IPS-20b (cell line): ENCODE measurements at regions not wholly inside any gene's neighbourhood (a gene's known extent, or its start where the extent isn't known, plus 50 kb on each side); places are given as distances from the start of the nearest gene placed in this dataset.
"Not testable (repeated sequence)": the region's sequence is repeated elsewhere in the genome, so short reads cannot be mapped to it uniquely, and the experiment has no call there.

ENCODE experiments used
- H3K27ac ChIP-seq: one replicate; pipeline ENCODE4 v1.5.1; 2013; ENCODE audit warnings: low read length
- H3K27me3 ChIP-seq: 2 replicates; pipeline ENCODE4 v1.6.1; 2013; ENCODE audit warnings: mild to moderate bottlenecking, low read length, inconsistent platforms; ENCODE audit not compliant: insufficient read depth
- H3K36me3 ChIP-seq: 2 replicates; pipeline ENCODE4 v1.6.1; 2013; ENCODE audit warnings: low read depth, mild to moderate bottlenecking, inconsistent platforms, low read length, moderate library complexity; ENCODE audit not compliant: insufficient read depth
- H3K4me1 ChIP-seq: 2 replicates; pipeline ENCODE4 v1.6.1; 2013; ENCODE audit warnings: mild to moderate bottlenecking, control low read depth, inconsistent platforms, low read length, moderate library complexity; ENCODE audit not compliant: insufficient read depth
- H3K4me3 ChIP-seq: 2 replicates; pipeline ENCODE4 v1.5.1; 2013; ENCODE audit warnings: mild to moderate bottlenecking, low read length, inconsistent platforms
- H3K9ac ChIP-seq: 2 replicates; pipeline ENCODE4 v1.6.1; 2013; ENCODE audit warnings: low read depth, mild to moderate bottlenecking, inconsistent platforms, low read length, moderate library complexity
- H3K9me3 ChIP-seq: 2 replicates; pipeline ENCODE4 v1.6.1; 2013; ENCODE audit warnings: mild to moderate bottlenecking, low read depth, low read length, inconsistent platforms; ENCODE audit not compliant: insufficient read depth

- no peak overlapping the region for H3K9ac ChIP-seq
- H3K27me3 ChIP-seq: no peaks in the 10 kb centered on the region
- no peaks in the 10 kb centered on the region for H3K4me1 ChIP-seq
- H3K27ac ChIP-seq: no peak overlapping the region
- H3K4me3 ChIP-seq: no peak overlapping the region
- H3K36me3 ChIP-seq: no peaks in the 10 kb centered on the region
- peaks cover 89% of the 10 kb centered on the region for H3K9me3 ChIP-seq
These were observed 769.6 kb upstream of the ALG10B start for GRCh38 chr12:37546901-37547475.

GRCh38 chr12:37547611-37548010 lies 769.0 kb upstream of the ALG10B start:
- no peaks in the 10 kb centered on the region for H3K36me3 ChIP-seq
- H3K27me3 ChIP-seq: no peaks in the 10 kb centered on the region
- H3K4me1 ChIP-seq: no peaks in the 10 kb centered on the region
- no peak overlapping the region for H3K9ac ChIP-seq
- no peak overlapping the region for H3K4me3 ChIP-seq
- H3K9me3 ChIP-seq: peaks cover 88% of the 10 kb centered on the region
- H3K27ac ChIP-seq: no peak overlapping the region

- no peak overlapping the region for H3K27ac ChIP-seq
- no peaks in the 10 kb centered on the region for H3K27me3 ChIP-seq
- H3K4me3 ChIP-seq: no peak overlapping the region
- peaks cover 86% of the 10 kb centered on the region for H3K9me3 ChIP-seq
- no peaks in the 10 kb centered on the region for H3K4me1 ChIP-seq
- no peak overlapping the region for H3K9ac ChIP-seq
- H3K36me3 ChIP-seq: no peaks in the 10 kb centered on the region
These were observed 768.2 kb upstream of the ALG10B start for GRCh38 chr12:37548266-37548805.

GRCh38 chr12:37556957-37557356 lies 759.6 kb upstream of the ALG10B start:
- not testable (repeated sequence) for H3K27ac ChIP-seq, H3K27me3 ChIP-seq, H3K36me3 ChIP-seq, H3K4me1 ChIP-seq, H3K4me3 ChIP-seq, H3K9ac ChIP-seq
- peaks cover 54% of the 10 kb centered on the region for H3K9me3 ChIP-seq

GRCh38 chr12:37565112-37565511 lies 751.5 kb upstream of the ALG10B start:
- H3K9me3 ChIP-seq: peaks cover 77% of the 10 kb centered on the region

GRCh38 chr12:37570547-37570946 lies 746.0 kb upstream of the ALG10B start:
- not testable (repeated sequence) for H3K27me3 ChIP-seq, H3K4me1 ChIP-seq, H3K4me3 ChIP-seq, H3K36me3 ChIP-seq, H3K9ac ChIP-seq, H3K27ac ChIP-seq
- H3K9me3 ChIP-seq: peaks cover 63% of the 10 kb centered on the region

More at GRCh38 chr12:37565112-37565511, 751.5 kb upstream of the ALG10B start:
- Histone ChIP-seq H3K9ac (no peak overlapping the region), H3K4me1 (no peaks in the 10 kb centered on the region), H3K27ac (no peak overlapping the region), H3K36me3 (no peaks in the 10 kb centered on the region), H3K4me3 (no peak overlapping the region), H3K27me3 (no peaks in the 10 kb centered on the region)
